ENCODE measurements at regions not wholly inside any gene's neighbourhood (a gene's known extent, or its start where the extent isn't known, plus 50 kb on each side); places are given as distances from the start of the nearest gene placed in this dataset.

GRCh38 chr9:13645557-13645956 is 366.1 kb upstream of the MPDZ start:
- no peak for TF ChIP-seq SIN3A (IDR thresholded peaks at IDR 0.05; ENCODE audit: borderline replicate concordance, insufficient read depth, low read depth, low read length)
- no peak for TF ChIP-seq POLR2AphosphoS5 (IDR thresholded peaks at IDR 0.05; ENCODE audit: low read depth, low read length)
- TF ChIP-seq, protein P1, sequence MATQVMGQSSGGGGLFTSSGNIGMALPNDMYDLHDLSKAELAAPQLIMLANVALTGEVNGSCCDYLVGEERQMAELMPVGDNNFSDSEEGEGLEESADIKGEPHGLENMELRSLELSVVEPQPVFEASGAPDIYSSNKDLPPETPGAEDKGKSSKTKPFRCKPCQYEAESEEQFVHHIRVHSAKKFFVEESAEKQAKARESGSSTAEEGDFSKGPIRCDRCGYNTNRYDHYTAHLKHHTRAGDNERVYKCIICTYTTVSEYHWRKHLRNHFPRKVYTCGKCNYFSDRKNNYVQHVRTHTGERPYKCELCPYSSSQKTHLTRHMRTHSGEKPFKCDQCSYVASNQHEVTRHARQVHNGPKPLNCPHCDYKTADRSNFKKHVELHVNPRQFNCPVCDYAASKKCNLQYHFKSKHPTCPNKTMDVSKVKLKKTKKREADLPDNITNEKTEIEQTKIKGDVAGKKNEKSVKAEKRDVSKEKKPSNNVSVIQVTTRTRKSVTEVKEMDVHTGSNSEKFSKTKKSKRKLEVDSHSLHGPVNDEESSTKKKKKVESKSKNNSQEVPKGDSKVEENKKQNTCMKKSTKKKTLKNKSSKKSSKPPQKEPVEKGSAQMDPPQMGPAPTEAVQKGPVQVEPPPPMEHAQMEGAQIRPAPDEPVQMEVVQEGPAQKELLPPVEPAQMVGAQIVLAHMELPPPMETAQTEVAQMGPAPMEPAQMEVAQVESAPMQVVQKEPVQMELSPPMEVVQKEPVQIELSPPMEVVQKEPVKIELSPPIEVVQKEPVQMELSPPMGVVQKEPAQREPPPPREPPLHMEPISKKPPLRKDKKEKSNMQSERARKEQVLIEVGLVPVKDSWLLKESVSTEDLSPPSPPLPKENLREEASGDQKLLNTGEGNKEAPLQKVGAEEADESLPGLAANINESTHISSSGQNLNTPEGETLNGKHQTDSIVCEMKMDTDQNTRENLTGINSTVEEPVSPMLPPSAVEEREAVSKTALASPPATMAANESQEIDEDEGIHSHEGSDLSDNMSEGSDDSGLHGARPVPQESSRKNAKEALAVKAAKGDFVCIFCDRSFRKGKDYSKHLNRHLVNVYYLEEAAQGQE (IDR thresholded peaks at IDR 0.05; ENCODE audit: insufficient read depth in 1 of 2, low read depth in 2 of 2, low read length in 1 of 2) = no peak
- TF ChIP-seq CTCF (IDR thresholded peaks at IDR 0.05) = no peak
- no peak for TF ChIP-seq TCF7L2 (IDR thresholded peaks at IDR 0.05; ENCODE audit: low read depth, low read length)
- H3K27ac ChIP-seq (ENCODE audit: low read length) = no peak overlapping the region
- no peak for DNase-seq (ENCODE audit: low read depth, low spot score)
- no peaks in the 10 kb centered on the region for H3K9me3 ChIP-seq (ENCODE audit: control insufficient read depth, insufficient read depth, low read depth, low read length)
- no peaks in the 10 kb centered on the region for H3K36me3 ChIP-seq (ENCODE audit: control insufficient read depth, insufficient read depth, low read length)
- no peak for ATAC-seq
- H3K4me1 ChIP-seq (ENCODE audit: control insufficient read depth, insufficient read depth, low read length) = no peaks in the 10 kb centered on the region
- no TSS peak for BruUV-seq (replicated peaks)
- H3K27me3 ChIP-seq (ENCODE audit: control insufficient read depth, insufficient read depth, low read length) = no peaks in the 10 kb centered on the region
- in situ Hi-C loops (cut with HindIII; ENCODE audit: low pct_unique_long_range_greater_than_20kb, low sequenced_read_pairs) (no loop called here), intact Hi-C loops (cut with micrococcal nuclease; ENCODE audit: unreplicated experiment) (no loop called here)
- CTCF ChIA-PET = no interaction called here
- POLR2A ChIA-PET = no interaction called here
- H3K4me3 ChIP-seq (ENCODE audit: low read depth in 2 of 2, low read length in 2 of 2) = no peak overlapping the region

DNA sequence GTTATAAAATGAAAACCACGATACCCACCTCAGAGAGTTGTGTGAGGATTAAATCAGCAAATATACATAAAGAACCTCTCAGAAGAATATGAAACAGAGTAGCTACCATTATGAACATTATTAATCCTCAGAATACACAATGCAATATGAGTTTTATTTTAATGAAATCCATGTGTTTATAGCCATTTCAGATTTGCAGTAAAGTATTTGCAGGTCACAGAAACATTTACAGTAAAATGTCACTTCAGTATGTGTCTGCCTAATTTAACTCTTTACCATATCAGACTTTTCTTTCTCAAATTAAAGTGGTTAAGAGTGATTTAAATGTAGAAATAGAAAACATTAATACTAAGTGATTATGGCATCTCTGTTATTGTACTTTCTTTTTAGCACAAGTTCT is 365.2 kb upstream of the MPDZ start:
- POLR2A ChIA-PET = no interaction called here
- Histone ChIP-seq H3K27ac (ENCODE audit: low read length) (no peak overlapping the region), H3K4me3 (ENCODE audit: low read depth in 2 of 2, low read length in 2 of 2) (no peak overlapping the region), H3K36me3 (ENCODE audit: control insufficient read depth, insufficient read depth, low read length) (no peaks in the 10 kb centered on the region), H3K27me3 (ENCODE audit: control insufficient read depth, insufficient read depth, low read length) (no peaks in the 10 kb centered on the region), H3K4me1 (ENCODE audit: control insufficient read depth, insufficient read depth, low read length) (no peaks in the 10 kb centered on the region), H3K9me3 (ENCODE audit: control insufficient read depth, insufficient read depth, low read depth, low read length) (no peaks in the 10 kb centered on the region)
- DNase-seq (ENCODE audit: low read depth, low spot score) = no peak
- in situ Hi-C loops (cut with HindIII; ENCODE audit: low pct_unique_long_range_greater_than_20kb, low sequenced_read_pairs) = no loop called here
- no peak for ATAC-seq
- TF ChIP-seq, protein P1 (IDR thresholded peaks at IDR 0.05; ENCODE audit: insufficient read depth in 1 of 2, low read depth in 2 of 2, low read length in 1 of 2) = no peak
- TF ChIP-seq CTCF (IDR thresholded peaks at IDR 0.05) = no peak
- no peak for TF ChIP-seq SIN3A (IDR thresholded peaks at IDR 0.05; ENCODE audit: borderline replicate concordance, insufficient read depth, low read depth, low read length)
- TF ChIP-seq POLR2AphosphoS5 (IDR thresholded peaks at IDR 0.05; ENCODE audit: low read depth, low read length) = no peak
- TF ChIP-seq TCF7L2 (IDR thresholded peaks at IDR 0.05; ENCODE audit: low read depth, low read length) = no peak
- CTCF ChIA-PET = no interaction called here
- BruUV-seq (replicated peaks) = no TSS peak
- intact Hi-C loops (cut with micrococcal nuclease; ENCODE audit: unreplicated experiment) = no loop called here
